Fibroblast of pulmonary artery (primary cell): ENCODE measurements at regions not wholly inside any gene's neighbourhood (a gene's known extent, or its start where the extent isn't known, plus 50 kb on each side); places are given as distances from the start of the nearest gene placed in this dataset.

ENCODE experiments used
- DNase-seq: peaks from one replicate; pipeline ENCODE4 v3.0.0-alpha.2; 2010; ENCODE audit warnings: low read depth
- H3K4me3 ChIP-seq: replicated peaks from 2 replicates; pipeline ENCODE4 v1.5.1; 2011; ENCODE audit warnings: low read depth, mild to moderate bottlenecking, control low read depth, low read length, moderate library complexity
- TF ChIP-seq, protein P1 (sequence below): IDR thresholded peaks from 2 replicates; pipeline ENCODE4 v1.5.1; 2011; ENCODE audit warnings: mild to moderate bottlenecking, control low read depth, low read length, inconsistent platforms; ENCODE audit errors: missing control alignments

- TF ChIP-seq, protein P1, sequence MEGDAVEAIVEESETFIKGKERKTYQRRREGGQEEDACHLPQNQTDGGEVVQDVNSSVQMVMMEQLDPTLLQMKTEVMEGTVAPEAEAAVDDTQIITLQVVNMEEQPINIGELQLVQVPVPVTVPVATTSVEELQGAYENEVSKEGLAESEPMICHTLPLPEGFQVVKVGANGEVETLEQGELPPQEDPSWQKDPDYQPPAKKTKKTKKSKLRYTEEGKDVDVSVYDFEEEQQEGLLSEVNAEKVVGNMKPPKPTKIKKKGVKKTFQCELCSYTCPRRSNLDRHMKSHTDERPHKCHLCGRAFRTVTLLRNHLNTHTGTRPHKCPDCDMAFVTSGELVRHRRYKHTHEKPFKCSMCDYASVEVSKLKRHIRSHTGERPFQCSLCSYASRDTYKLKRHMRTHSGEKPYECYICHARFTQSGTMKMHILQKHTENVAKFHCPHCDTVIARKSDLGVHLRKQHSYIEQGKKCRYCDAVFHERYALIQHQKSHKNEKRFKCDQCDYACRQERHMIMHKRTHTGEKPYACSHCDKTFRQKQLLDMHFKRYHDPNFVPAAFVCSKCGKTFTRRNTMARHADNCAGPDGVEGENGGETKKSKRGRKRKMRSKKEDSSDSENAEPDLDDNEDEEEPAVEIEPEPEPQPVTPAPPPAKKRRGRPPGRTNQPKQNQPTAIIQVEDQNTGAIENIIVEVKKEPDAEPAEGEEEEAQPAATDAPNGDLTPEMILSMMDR, result no peak
- peak; percentile 94 for DNase-seq
- peak overlapping the region; percentile 17 for H3K4me3 ChIP-seq
Measured at GRCh38 chr15:39118510-39118909, 462.4 kb upstream of the THBS1 start.

GRCh38 chr15:39124155-39124552, 456.7 kb upstream of the THBS1 start:
- TF ChIP-seq, protein P1, result no peak
- no peak overlapping the region for H3K4me3 ChIP-seq
- DNase-seq, result no peak

DNA sequence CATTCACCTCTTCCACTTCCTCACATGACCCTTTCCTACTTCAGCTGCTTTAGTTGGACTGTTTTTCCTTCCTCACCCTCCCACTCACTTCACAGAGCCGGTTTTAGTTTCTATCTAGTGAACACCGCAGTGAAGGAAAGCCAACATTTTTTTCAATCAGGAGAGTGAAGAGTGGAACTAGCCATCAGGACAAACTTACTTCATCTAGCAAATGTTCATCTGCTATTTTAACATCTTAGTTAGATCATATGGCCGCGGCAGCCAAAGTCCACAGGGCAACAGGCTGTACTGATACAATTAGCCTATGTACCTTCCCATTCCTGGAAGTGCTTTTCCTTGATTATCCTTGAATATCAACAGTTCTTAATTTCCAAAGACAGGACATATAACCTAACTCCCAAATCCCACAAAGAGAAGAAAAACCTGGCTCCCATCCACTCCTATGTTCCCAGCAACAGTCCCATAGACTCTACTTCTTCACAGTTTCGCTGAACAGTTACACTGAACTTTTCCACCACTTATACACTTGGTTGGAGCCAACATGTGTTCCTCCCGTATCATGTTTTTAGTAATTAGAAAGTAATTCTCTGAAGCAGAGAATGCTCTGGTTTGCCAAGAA, 456.2 kb upstream of the THBS1 start:
- peak; percentile 61 for DNase-seq
- TF ChIP-seq, protein P1, result no peak
- no peak overlapping the region for H3K4me3 ChIP-seq

DNA sequence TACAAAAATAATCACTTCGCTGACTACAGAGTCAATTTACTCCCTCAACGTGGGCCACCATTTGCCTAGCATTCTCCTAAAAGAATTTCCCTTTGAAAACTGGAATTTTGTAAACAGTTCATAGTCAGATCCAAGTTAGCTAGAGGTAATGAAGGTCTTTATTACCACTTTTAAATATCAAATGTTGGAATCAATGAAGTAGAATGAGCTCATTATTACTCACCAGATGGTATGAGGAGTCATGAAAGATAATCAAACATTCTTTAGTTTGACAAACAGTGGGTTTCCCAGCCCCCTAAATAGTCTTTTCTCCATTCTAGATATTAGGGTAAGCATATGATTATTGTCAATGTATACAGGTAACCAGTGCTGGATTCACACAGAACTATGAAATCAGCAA, 455.7 kb upstream of the THBS1 start:
- TF ChIP-seq, protein P1, result no peak
- no peak for DNase-seq
- no peak overlapping the region for H3K4me3 ChIP-seq

DNA sequence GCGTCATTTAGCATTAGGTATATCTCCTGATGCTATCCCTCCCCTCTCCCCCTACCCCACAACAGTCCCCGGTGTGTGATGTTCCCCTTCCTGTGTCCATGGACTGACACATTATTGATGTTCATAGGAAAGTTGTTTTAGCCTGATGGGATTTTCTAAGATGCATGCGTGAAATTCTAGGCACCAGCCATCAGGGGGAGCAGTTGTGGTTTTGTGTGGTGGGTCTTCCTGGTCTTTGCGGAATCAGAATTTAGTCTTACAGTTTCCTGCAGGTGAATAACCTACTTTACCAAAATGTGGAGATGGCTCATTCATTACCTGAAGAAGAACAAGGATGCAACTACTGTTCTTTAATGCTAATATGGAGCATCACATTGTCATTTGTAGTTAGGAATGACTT, 455.0 kb upstream of the THBS1 start:
- peak; percentile 69 for DNase-seq
- H3K4me3 ChIP-seq, result no peak overlapping the region
- TF ChIP-seq, protein P1, result peak; percentile 58

DNA sequence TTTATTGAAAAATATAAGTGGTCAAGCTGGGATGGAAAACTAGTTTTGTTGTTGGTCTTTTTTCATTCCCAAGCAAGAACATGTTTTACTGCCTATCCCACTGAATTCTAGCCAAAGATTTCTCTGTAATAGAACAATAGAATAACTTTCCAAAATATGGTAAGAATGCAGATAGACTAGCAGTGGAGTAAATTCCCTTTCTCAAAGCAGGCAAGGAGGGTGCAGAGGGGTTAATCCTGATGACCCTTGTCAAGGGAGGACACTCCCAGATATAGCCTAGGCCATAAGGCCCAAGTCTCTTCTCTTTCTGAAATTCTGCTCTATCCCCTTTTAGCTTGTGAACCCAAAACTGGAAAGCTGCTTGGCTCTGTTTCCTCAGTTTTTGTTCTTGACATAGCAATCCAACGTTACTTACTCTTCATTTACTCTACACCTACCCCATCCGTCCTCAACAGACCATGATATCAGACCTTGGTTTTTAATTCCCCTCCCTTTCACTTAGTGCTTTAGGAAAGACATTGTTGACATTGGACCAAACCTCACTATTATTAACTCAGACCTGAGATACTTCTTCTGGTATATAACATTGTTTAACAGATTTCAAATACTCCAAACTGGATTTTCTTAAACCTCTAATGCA, 453.6 kb upstream of the THBS1 start:
- DNase-seq, result peak; percentile 83
- TF ChIP-seq, protein P1, result no peak

GRCh38 chr15:39127925-39128617, 452.8 kb upstream of the THBS1 start:
- peak; percentile 99 for DNase-seq
- TF ChIP-seq, protein P1, result no peak
- no peak overlapping the region for H3K4me3 ChIP-seq

More for the DNA sequence above, 453.6 kb upstream of the THBS1 start:
- H3K4me3 ChIP-seq, result no peak overlapping the region
